Astrocyte (in vitro differentiated cells and primary cell): ENCODE measurements at regions not wholly inside any gene's neighbourhood (a gene's known extent, or its start where the extent isn't known, plus 50 kb on each side); places are given as distances from the start of the nearest gene placed in this dataset.

ENCODE experiments used
- DNase-seq: peaks from one replicate; pipeline ENCODE4 v3.0.0-alpha.2; 2010; ENCODE audit warnings: low read depth
- FAIRE-seq: peaks from 2 replicates; lab custom pipeline; 2011; peaks lifted over from hg19 to GRCh38; lab: Jason Lieb, UNC
- H2AFZ ChIP-seq: 2 replicates; pipeline ENCODE4 v1.6.0; 2012; ENCODE audit warnings: low read depth, low read length, inconsistent platforms
- H3K27ac ChIP-seq: 2 replicates; pipeline ENCODE4 v1.5.1; 2011; ENCODE audit warnings: low read depth, low read length, inconsistent platforms
- H3K27me3 ChIP-seq: 2 replicates; pipeline ENCODE4 v1.6.0; 2011; ENCODE audit warnings: low read length, inconsistent platforms; ENCODE audit not compliant: insufficient read depth
- H3K36me3 ChIP-seq: 2 replicates; pipeline ENCODE4 v1.5.1; 2011; ENCODE audit warnings: low read length, inconsistent platforms; ENCODE audit not compliant: insufficient read depth
- H3K4me1 ChIP-seq: 2 replicates; pipeline ENCODE4 v1.5.1; 2011; ENCODE audit warnings: low read length, inconsistent platforms; ENCODE audit not compliant: insufficient read depth
- H3K4me2 ChIP-seq: 2 replicates; pipeline ENCODE4 v1.6.0; 2012; ENCODE audit warnings: low read length, inconsistent platforms
- H3K4me3 ChIP-seq: 2 replicates; pipeline ENCODE4 v1.5.1; 2011; ENCODE audit warnings: low read depth, mild to moderate bottlenecking, low read length, inconsistent platforms; ENCODE audit not compliant: insufficient read depth
- H3K79me2 ChIP-seq: 2 replicates; pipeline ENCODE4 v1.6.0; 2012; ENCODE audit warnings: mild to moderate bottlenecking, low read length, inconsistent platforms; ENCODE audit not compliant: insufficient read depth
- H3K9ac ChIP-seq: 2 replicates; pipeline ENCODE4 v1.6.0; 2012; ENCODE audit warnings: mild to moderate bottlenecking, low read length, inconsistent platforms
- H3K9me3 ChIP-seq: 2 replicates; pipeline ENCODE4 v1.5.1; 2012; ENCODE audit warnings: low read depth, mild to moderate bottlenecking, low read length, inconsistent platforms; ENCODE audit not compliant: insufficient read depth
- H4K20me1 ChIP-seq: 2 replicates; pipeline ENCODE4 v1.6.0; 2012; ENCODE audit warnings: low read length, inconsistent platforms; ENCODE audit not compliant: insufficient read depth
- H3K27ac Mint-ChIP-seq: one replicate; pipeline ENCODE4 v1.8.0; 2021; ENCODE audit warnings: mild to moderate bottlenecking, mixed read lengths; ENCODE audit not compliant: unreplicated experiment
- H3K27me3 Mint-ChIP-seq: one replicate; pipeline ENCODE4 v1.8.0; 2021; ENCODE audit warnings: low read depth, mixed read lengths; ENCODE audit not compliant: unreplicated experiment
- H3K36me3 Mint-ChIP-seq: one replicate; pipeline ENCODE4 v1.8.0; 2021; ENCODE audit warnings: low read depth, mixed read lengths; ENCODE audit not compliant: unreplicated experiment
- H3K4me1 Mint-ChIP-seq: one replicate; pipeline ENCODE4 v1.8.0; 2021; ENCODE audit warnings: low read depth, mixed read lengths; ENCODE audit not compliant: unreplicated experiment
- H3K4me3 Mint-ChIP-seq: one replicate; pipeline ENCODE4 v1.8.0; 2021; ENCODE audit warnings: mild to moderate bottlenecking, moderate library complexity, mixed read lengths; ENCODE audit not compliant: unreplicated experiment
- H3K9me3 Mint-ChIP-seq: one replicate; pipeline ENCODE4 v1.8.0; 2021; ENCODE audit warnings: mild to moderate bottlenecking, mixed read lengths; ENCODE audit not compliant: unreplicated experiment
- EZH2 ChIP-seq: IDR thresholded peaks from 2 replicates; pipeline ENCODE4 v1.6.1; 2012; ENCODE audit warnings: mild to moderate bottlenecking, low read length, inconsistent platforms; ENCODE audit not compliant: insufficient read depth
- TF ChIP-seq, protein P1 (sequence below): IDR thresholded peaks from 2 replicates; pipeline ENCODE4 v1.5.1; 2011; ENCODE audit warnings: low read depth, mild to moderate bottlenecking, inconsistent platforms, low read length, moderate library complexity; ENCODE audit not compliant: insufficient read depth

DNA sequence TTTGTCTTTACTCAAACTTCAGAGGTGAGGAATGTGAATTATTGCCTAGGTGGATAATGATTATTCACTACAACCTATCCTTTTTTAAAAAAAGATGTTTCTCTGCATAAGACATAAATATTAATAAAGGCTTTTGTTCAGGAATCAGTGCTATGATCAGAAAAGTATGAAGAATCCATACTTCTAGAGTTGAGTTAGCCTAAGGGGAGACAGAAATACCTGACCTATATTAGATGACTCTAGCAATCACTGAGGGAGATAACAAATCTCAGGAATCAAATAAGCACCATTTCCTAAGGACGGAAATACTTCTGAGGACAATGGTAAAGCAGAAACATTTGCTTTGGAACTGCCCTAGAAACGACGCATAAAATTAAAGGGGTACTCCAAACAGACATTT, 763.8 kb downstream of the GBE1 start:
- no peaks in the 10 kb centered on the region for H3K9me3 ChIP-seq
- H3K36me3 ChIP-seq, result no peaks in the 10 kb centered on the region
- H3K79me2 ChIP-seq, result no peaks in the 10 kb centered on the region
- DNase-seq (no peak), FAIRE-seq (no peak)
- H4K20me1 ChIP-seq, result no peaks in the 10 kb centered on the region
- no peaks in the 10 kb centered on the region for H3K27me3 ChIP-seq
- no peak for TF ChIP-seq EZH2
- TF ChIP-seq, protein P1, sequence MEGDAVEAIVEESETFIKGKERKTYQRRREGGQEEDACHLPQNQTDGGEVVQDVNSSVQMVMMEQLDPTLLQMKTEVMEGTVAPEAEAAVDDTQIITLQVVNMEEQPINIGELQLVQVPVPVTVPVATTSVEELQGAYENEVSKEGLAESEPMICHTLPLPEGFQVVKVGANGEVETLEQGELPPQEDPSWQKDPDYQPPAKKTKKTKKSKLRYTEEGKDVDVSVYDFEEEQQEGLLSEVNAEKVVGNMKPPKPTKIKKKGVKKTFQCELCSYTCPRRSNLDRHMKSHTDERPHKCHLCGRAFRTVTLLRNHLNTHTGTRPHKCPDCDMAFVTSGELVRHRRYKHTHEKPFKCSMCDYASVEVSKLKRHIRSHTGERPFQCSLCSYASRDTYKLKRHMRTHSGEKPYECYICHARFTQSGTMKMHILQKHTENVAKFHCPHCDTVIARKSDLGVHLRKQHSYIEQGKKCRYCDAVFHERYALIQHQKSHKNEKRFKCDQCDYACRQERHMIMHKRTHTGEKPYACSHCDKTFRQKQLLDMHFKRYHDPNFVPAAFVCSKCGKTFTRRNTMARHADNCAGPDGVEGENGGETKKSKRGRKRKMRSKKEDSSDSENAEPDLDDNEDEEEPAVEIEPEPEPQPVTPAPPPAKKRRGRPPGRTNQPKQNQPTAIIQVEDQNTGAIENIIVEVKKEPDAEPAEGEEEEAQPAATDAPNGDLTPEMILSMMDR, result no peak
- H3K4me1 ChIP-seq, result no peaks in the 10 kb centered on the region
- Mint-ChIP-seq H3K27me3 (no peaks in the 10 kb centered on the region), H3K36me3 (no peaks in the 10 kb centered on the region), H3K27ac (no peak overlapping the region), H3K4me3 (no peak overlapping the region), H3K9me3 (no peaks in the 10 kb centered on the region), H3K4me1 (no peaks in the 10 kb centered on the region)
- no peak overlapping the region for H2AFZ ChIP-seq
- H3K4me3 ChIP-seq, result no peak overlapping the region
- H3K4me2 ChIP-seq, result no peak overlapping the region
- H3K9ac ChIP-seq, result no peak overlapping the region
- no peak overlapping the region for H3K27ac ChIP-seq

DNA sequence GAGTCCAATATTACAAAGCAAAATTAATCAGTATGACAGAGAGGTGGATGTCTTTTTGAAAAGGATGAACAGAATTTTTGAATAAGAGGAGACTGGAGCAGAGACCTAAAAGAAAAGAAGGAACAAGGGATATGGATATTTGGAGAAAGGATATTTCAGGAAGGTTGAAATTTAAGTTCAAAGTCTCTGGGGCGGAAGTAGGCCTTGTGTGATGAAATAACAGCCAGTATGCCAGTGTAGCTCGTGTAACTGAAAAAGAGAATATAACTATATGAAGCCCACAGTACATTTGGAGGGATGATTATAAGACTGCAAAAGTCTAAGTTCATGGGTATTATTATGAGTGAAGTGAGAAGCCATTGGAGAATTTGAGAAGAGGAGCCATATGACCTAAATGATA, 766.7 kb downstream of the GBE1 start:
- Histone ChIP-seq H3K9ac (no peak overlapping the region), H2AFZ (no peak overlapping the region), H3K27ac (no peak overlapping the region), H3K4me3 (no peak overlapping the region), H3K4me1 (no peaks in the 10 kb centered on the region), H4K20me1 (no peaks in the 10 kb centered on the region), H3K4me2 (no peak overlapping the region), H3K79me2 (no peaks in the 10 kb centered on the region), H3K9me3 (no peaks in the 10 kb centered on the region), H3K36me3 (no peaks in the 10 kb centered on the region), H3K27me3 (no peaks in the 10 kb centered on the region)
- Mint-ChIP-seq H3K36me3 (no peaks in the 10 kb centered on the region), H3K9me3 (no peaks in the 10 kb centered on the region), H3K27ac (no peak overlapping the region), H3K4me1 (no peaks in the 10 kb centered on the region), H3K4me3 (no peak overlapping the region), H3K27me3 (no peaks in the 10 kb centered on the region)
- DNase-seq (no peak), FAIRE-seq (no peak)
- TF ChIP-seq, protein P1, result no peak
- TF ChIP-seq EZH2, result no peak

DNA sequence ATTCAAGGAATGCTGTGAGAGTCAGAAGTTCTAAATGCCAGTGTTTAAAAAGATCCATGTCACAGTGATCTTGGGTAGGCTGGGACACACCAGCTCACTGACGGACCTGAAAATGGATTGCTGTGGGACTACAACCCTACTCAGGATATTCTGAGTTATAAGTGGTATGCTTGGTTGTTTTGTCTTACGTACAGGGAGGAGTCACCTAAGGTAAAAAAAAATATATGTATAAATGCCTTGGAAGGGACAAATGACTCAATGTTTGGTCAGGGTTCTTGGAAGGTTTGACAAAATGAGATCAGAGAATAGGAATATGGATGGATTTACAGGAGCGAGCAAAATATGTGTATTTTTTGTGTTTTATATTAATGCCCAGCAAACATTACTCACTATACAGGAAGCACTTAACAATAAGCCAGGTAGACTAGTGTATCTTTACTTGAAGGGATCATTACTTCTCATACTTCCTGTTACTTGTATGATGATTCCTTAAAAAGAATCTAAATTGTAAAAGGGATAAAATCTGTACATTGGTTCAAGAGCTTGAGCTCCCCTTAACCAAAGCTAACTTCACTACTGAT, 767.3 kb downstream of the GBE1 start:
- TF ChIP-seq EZH2, result no peak
- TF ChIP-seq, protein P1, result no peak
- Histone ChIP-seq H3K27ac (no peak overlapping the region), H3K79me2 (no peaks in the 10 kb centered on the region), H3K4me2 (no peak overlapping the region), H2AFZ (no peak overlapping the region), H3K36me3 (no peaks in the 10 kb centered on the region), H3K4me3 (no peak overlapping the region), H4K20me1 (no peaks in the 10 kb centered on the region), H3K4me1 (no peaks in the 10 kb centered on the region), H3K9ac (no peak overlapping the region), H3K27me3 (no peaks in the 10 kb centered on the region), H3K9me3 (no peaks in the 10 kb centered on the region)
- no peaks in the 10 kb centered on the region for H3K9me3 Mint-ChIP-seq
- no peak for FAIRE-seq
- H3K27ac Mint-ChIP-seq, result no peak overlapping the region
- no peak for DNase-seq
- H3K36me3 Mint-ChIP-seq, result no peaks in the 10 kb centered on the region
- H3K4me1 Mint-ChIP-seq, result no peaks in the 10 kb centered on the region
- no peak overlapping the region for H3K4me3 Mint-ChIP-seq
- H3K27me3 Mint-ChIP-seq, result no peaks in the 10 kb centered on the region
